NCI-H146 treated with DMSO at 0.1 percent for 48 hours (cell line): ENCODE measurements at regions not wholly inside any gene's neighbourhood (a gene's known extent, or its start where the extent isn't known, plus 50 kb on each side); places are given as distances from the start of the nearest gene placed in this dataset.
"Not testable (repeated sequence)": the region's sequence is repeated elsewhere in the genome, so short reads cannot be mapped to it uniquely, and the experiment has no call there.

Source experiments
- DNase-seq: peaks from one replicate; lab custom pipeline; 2025; ENCODE audit not compliant: unreplicated experiment; lab: John Stamatoyannopoulos, UW

DNA sequence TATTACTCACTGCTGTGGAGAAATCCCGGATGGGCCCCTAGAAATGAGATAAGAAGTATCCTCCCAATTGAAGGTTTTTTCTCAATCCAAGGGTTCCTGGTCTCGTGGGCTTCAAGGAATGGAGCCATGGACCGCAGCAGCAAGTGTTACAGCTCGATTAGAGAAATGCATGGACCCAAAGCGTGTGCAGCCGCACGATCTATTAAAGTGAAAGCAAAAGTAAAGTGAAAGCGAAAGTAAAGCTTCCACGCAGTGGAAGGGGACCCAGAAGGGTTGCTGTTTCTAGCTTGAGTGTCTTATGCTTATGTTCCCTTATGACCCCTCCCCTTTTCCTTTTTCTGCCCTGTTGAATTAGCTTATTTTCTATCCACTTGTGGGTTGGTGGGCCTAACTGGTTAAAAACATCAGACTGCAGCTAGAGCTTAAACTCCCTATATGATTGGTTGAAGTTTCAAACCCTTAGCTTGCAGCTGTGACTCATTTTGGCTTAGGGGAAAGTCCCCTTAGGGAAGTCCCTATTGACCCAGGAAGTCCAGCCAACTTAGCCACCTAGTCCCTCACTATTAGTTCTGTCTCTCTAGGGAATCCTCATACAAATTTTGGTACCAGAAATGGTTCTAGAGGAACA lies 1111.8 kb downstream of the TAF11L14 start:
- DNase-seq: no peak

DNA sequence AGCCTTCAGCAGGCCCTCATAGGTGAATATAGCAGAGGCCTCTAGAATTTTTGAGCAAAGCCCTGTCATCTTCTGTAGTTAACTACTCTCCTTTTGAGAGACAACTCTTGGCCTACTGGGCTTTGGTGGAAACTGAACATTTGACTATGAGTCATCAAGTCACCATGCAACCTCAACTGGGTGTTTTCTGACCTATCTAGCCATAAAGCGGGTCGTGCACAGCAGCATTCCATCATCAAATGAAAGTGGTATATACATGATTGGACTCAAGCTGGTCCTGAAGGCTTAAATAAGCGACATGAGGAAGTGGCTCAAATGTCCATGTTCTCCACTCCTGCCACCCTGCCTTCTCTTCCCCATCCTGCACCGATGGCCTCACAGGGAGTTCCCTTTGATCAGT lies 1115.5 kb downstream of the TAF11L14 start:
- no peak for DNase-seq

DNA sequence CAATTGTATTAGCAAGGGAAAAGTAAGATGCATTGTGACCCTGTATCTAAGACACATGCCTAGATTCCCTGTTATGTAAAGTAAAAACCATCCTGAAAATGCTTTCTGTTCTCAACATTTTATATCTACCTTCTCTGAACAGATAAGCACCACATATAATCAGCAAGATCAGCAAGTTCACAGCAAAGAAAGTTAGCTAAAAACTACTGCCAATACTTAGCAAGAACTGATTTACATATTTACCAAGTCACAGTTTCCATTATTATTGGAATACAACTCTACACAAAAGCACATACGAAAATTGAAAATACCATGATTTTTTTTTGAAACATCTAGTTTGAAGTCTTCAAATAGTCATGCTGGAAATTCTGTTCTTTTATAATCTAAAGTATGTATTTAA lies 1118.1 kb downstream of the TAF11L14 start:
- DNase-seq: no peak

DNA sequence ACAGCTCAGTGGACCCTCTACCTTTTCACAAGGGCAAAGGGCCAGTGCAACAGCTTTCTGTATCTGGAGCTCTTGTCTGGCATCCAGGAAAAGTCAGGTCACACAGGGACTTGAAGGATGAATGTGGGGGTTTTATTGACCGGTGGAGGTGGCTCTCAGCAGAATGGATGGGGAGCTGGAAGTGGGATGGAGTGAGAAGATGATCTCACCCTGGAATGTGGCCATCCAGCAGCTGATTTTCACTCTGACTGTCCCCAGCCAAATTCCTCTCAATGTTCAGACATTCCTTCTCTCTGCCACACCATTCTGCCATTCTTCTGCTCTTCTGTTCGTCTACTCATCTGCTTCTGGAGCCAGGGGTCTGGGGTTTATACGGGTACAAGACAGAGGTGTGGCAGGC lies 1119.9 kb downstream of the TAF11L14 start:
- DNase-seq: no peak

DNA sequence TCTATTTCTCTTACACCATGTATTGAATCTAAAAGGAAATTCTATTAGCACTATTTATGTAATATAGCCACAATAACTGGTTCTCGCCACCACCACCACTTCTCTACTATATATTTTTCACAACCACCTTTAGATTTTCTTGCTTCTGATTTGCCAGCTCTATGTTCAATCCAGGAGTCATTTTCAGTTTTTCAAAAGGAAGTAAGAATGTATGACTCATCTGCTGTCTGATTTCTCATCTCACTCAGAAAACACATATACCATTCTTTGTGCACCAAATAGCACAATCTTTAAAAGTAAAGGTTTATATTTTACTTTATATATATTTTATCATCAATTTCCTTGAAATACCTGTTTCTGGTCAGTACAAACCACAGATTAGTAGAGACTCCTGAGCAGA lies 1127.5 kb downstream of the TAF11L14 start:
- DNase-seq: no peak

DNA sequence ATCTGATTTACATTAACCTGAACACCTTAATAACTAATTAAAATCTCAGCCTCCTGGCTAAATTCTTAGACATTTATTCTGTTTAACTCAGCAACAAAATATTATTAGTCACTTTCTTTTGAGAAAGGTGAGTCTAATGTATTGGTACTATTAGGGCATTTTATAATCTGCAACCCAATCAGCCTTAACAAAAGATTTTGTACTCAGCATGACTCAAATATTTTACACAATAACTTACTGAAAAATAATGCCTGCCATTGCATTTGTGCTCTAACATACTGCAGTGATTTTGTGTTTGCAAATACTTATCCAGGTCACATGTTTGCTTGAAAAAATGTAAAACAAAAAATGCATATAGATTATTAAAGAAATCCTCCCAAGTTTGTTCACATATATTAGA lies 1129.9 kb downstream of the TAF11L14 start:
- DNase-seq: no peak

DNA sequence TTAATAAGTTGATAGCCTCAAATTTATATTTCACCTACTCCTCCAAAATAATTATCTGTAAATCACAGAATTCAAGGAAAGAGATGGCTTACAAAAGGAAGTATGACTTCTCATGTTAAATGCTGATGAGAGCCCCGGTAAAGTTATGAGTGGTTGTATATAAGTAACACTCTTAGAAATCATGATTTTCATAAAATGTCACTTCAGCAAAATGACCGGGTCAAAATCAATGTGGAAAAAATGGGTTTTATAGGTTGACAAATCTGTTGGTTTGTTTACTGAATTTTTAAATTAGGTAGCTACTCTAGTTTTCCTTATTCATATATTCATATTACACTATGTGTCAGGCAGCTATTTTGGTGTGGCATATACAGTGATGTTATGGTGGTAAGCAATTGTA lies 1131.0 kb downstream of the TAF11L14 start:
- no peak for DNase-seq

DNA sequence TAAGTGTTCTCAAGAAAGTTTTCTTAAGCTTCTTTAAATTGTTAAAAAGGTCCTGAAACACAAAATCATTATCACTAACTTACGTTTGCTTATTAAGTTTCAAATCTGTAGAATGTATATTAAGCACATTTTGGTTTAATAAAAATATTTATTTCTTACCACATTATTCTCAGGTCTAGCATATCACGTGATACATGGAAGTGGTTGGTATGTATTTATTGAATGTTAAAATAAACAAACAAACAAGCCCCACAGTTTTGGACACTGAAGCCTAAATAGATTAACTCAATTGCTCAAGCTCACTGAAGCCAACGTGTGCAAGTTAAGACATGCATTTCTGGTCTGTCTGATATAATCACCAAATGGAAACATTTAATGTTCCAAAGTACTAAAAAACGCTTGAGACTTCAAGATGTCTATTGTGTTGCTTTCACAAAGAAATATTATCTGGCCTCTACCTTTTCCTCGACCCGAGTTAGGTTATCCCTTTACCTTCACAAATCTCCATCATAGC lies 1136.9 kb downstream of the TAF11L14 start:
- DNase-seq: no peak

DNA sequence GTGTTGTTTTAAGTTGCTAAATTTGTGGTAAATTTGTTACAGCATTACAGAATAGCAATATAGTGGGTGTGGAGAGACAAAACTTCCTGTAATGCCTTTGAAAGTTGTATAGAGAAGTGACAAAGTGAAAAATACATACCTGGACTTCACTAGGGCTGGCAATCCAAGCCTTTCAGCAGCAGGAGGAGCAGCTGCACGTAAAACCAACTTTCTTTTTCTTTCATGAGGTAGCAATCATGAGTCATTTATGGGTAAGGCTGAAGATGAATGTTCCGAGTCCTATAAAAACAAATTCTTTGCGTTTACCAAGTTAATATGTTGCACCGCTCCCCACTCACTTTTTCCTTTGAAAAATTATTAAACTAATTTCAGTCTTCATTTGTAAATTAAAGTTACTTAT lies 1138.2 kb downstream of the TAF11L14 start:
- no peak for DNase-seq

DNA sequence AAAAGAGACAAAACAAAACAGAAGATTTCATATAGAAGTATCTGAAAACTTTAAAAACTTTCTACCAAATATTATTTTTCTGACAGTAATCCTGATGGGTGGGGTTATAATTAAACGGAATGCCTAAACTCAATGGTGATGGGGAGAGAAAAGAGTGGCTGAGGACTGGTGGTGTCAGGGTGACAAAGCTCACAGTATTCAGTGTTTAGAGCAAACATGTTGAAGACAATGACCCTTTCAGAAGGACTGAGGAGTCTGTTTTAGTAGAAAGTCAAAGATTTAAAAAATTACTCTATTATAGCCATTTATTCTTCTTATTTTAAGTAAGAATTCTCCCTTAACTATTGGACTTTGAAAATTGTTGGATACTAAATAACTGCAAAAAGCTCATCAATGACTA lies 1144.0 kb downstream of the TAF11L14 start:
- DNase-seq: no peak

DNA sequence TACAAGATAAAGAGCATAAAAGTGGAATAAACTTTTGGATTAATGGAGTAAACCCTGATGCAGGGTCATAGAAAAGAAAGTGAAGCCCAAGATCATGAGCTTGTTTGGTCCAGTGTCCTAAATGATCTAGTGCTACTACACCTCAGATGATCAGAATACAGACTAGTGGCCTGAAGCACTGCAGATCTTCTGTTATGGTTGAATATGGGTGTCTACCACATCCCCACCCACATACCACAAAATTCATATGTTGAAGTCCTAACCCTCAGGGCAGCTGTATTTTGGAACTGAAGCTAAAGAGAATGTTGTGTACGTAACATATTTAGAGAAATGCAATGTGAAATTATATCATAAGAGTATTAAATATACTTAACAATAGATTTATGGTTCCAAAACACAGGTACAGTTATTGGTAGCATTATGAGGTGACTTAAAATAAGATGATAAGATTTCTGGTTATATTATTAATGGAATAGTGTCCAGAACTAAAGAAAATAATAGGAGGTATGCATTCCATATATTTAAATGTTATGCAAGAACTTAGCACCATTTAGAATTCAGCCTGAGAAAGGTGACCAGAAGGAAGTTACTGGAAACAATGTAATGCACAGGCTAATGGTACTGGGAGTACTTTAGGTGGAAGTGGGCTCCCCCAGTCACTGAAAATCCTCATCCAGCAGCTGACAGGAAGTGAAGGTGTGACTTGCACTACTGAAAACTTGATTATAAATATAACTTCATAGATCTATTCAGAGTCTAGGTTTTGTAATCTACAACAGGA lies 1155.1 kb downstream of the TAF11L14 start:
- no peak for DNase-seq

DNA sequence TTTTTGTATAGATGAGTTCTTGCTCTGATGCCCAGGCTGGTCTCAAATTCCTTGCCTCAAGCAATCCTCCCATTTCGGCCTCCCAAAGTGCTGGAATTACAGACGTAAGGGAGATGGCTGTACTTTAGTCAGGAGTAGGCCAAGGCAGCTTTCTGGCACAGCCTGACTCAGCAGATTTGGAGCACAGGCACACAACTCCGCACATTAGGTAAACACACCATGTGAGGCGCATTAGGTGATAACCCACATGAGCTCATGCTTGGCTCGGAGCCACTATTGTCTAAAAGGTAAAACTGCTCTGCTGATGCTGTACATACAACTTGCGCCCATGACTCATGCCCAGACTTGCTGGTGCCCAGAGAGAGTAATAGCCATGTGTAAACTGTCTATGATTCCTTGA lies 1157.9 kb downstream of the TAF11L14 start:
- no peak for DNase-seq

DNA sequence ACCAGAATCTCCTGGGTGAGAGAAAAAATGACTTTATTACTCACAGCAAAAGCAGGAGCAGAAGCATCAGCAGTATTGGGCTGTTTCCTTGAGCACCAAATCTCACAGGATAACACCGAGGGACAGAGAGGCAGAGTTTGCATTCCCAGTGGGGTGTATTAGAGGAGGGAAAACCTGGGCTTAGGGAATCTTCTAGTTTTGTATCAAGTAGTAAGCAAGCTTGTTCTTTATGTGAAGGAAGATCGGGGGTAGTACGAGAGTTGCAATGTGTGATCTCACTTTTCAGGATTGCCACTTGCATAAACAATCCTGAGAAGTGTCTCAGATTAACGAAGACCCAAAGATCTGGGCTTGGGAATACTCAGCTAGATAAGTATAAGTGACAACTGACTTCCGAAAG lies 1163.0 kb downstream of the TAF11L14 start:
- DNase-seq: no peak

DNA sequence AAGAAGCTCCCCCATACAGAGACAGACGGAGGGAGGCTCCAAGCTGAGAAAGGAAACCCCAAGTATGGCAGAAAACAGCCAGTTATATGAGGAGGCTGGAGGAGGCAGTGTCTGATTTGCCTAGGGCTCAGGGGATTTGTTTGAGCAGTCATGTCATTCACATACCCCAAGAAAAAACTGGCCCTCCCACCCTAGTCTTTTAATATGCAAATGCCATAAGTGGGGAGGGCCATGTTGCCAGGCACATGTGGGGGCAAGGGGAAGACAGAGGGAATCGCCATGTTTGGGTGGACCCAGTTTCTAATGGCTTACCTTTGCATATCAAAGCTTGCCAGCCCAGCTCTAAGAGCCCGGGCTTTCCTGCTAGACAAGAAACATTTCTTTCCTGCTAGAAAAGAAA lies 1163.8 kb downstream of the TAF11L14 start:
- no peak for DNase-seq

DNA sequence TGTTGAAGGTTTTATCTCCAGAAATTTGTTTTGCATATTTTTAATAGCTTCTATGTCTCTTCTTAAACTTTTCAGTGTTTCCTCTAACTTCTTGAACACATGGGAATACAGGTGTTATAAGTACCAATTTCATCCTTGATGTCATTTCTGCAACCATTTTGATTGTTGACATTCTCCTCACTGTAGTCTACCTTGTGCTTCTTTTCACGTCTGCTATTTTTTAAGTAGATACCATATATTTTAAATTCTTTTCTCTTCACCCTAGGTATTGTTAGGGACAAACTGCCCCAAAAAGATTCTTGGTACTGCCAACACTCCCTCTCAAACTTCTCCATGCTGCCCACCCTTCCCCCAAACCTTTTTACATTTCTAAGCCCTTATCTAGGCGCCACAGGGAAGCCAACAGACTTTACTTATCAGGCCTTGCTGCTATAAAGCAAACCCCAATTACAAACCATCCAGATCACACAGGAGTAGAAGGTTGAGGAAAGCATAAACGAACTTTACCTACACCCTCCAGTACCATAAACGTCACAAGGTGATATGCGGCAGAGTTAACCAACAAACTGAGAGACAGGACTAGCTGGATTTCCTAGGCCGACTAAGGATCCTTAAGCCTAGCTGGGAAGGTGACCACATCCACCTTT lies 1165.3 kb downstream of the TAF11L14 start:
- DNase-seq: no peak

DNA sequence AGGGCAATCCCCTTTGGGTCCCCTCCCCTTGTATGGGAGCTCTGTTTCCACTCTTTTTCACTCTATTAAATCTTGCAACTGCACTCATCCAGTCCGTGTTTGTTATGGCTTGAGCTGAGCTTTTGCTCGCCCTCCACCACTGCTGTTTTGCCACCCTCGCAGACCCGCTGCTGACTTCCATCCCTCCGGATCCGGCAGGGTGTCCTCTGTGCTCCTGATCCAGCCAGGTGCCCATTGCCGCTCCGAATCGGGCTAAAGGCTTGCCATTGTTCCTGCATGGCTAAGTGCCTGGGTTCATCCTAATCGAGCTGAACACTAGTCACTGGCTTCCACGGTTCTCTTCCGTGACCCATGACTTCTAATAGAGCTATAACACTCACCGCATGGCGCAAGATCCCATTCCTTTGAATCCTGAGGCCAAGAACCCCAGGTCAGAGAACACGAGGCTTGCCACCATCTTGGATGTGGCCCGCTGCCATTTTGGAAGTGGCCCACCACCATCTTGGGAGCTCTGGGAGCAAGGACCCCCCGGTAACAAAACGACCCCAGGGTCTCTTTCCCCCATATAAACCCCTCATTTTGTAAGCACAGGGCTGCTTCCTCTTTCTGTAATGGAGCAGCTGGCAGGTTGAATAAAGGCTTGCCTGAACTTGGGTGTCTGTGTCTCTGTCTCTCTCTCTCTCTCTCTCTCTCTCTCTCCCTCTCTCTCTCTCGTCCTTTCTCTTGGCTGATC lies 1166.2 kb downstream of the TAF11L14 start:
- DNase-seq: no peak

DNA sequence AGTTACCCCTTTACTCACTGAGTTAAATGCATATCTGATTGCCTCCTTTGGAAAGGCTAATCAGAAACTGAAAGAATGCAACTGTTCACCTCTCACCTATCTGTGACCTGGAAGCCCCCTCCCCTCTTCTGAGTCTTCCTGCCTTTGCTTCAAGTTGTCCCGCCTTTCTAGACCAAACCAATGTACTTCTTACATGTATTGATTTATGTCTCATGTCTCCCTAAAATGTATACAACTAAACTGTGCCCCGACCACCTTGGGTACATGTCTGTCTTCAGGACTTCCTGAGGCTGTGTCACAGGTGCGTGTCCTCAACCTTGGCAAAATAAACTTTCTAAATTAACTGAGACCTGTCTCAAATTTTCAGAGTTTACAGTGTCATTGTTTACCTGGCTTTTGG lies 1167.2 kb downstream of the TAF11L14 start:
- DNase-seq: not testable (repeated sequence)

DNA sequence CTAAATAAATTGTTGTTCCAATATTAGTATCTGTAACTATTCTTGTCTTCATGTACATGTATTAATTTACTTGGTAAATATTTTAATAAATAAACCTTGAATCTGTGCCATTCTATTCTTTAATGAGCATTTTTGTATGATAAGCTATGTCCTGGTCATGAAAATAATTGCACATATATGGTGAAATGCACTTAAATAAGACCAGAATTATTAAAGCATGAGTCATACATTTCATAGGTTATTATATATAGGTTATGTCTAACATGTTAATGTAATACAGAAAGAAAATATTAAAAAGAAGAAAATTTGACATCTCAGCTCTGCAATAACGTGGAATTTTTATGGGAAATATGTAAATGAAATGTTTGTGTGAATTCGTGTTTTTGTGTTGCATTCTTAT lies 1168.1 kb downstream of the TAF11L14 start:
- DNase-seq: no peak

DNA sequence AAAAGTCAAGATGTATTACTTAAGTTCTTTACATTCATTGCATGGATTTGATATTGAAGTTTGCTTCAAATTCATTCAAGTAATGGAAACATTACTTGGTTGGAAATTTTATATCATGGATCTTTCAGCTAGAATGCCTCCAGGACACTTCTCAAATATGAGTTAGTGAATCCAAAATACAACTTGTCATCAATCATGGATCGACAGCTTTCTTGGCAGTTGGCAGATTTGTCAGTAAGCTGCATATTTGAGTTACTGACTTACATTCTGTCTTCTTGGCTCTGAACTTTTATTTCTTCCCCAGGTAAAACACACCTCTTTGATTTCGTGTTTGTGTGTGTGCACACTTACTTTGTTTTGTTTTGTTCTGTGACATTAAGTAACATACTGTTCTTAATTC lies 1171.1 kb downstream of the TAF11L14 start:
- no peak for DNase-seq

DNA sequence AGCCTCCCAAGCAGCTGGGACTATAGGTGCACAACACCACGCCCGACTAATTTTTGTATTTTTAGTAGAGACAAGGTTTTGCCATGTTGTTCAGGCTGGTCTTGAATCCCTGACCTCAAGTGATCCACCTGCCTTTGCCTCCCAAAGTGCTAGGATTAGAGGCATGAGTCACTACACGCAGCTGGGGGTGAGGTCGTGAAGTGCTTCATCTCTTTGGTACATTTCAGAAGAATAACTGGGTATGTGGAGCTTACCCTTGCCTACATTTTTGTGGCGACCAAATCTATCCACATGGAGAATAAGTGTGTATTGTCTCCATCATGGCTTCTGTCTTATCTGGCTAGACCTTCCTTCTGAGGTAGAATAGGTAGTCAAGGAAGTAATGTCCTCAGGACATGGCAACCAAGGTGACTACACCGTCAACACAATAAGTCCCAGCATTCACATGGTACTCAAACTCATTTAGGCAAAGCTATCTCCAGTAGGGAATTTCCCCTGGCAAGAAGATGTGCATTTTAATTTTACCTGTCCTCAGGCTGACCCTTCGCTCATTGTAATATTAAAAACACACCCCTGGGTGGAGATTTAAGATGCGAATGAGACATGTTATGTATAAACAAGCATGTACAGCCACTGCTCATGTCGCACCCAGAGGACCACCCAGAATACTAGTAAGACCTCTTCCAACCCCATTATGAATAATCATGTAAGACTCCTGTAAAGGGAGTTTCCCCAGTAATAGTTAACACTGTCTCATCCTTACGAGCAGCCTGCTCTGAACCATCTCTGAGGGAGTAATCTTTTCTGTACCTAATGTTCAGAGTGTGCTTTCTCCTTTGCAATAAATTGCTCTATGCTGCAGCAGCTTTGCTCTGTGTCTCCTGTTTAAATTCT lies 1173.2 kb downstream of the TAF11L14 start:
- no peak for DNase-seq

DNA sequence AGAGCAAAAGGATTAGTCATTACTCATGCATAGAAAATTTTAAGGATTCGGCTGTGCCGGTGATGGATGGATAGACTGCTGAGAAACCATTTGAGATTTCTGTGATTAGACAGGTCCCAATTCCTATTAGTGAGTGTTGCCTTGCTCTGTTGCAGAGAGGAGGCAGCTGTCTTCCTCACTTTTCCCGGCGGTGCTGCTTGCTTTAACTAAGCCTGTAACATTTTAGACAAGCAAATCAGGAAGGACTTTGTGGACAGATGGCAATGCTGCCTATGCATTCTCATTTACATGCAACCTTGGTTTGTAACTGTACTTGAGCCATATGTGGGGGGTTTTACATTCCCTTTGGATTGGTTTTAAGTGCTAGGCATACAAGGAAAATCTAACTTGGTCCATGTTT lies 1176.3 kb downstream of the CDH18 start:
- no peak for DNase-seq
